H9 (cell line): ENCODE measurements at regions not wholly inside any gene's neighbourhood (a gene's known extent, or its start where the extent isn't known, plus 50 kb on each side); places are given as distances from the start of the nearest gene placed in this dataset.

ENCODE experiments used
- DNase-seq: peaks from one replicate; pipeline ENCODE4 v3.0.0-alpha.2; 2017
- H2AFZ ChIP-seq: one replicate; pipeline ENCODE4 v1.6.1; 2013; ENCODE audit warnings: mild to moderate bottlenecking, low read length, control low read depth, moderate library complexity
- H2AK5ac ChIP-seq: 2 replicates; pipeline ENCODE4 v1.6.1; 2013; ENCODE audit warnings: low read length, control low read depth, mixed read lengths; ENCODE audit not compliant: insufficient read length
- H2BK120ac ChIP-seq: one replicate; pipeline ENCODE4 v1.6.1; 2013; ENCODE audit warnings: low read depth, mild to moderate bottlenecking, low read length, control low read depth, inconsistent platforms; ENCODE audit not compliant: poor library complexity, severe bottlenecking
- H2BK12ac ChIP-seq: 2 replicates; pipeline ENCODE4 v1.6.1; 2013; ENCODE audit warnings: low read length, control low read depth, mixed read lengths, low read depth; ENCODE audit not compliant: insufficient read length
- H2BK15ac ChIP-seq: 2 replicates; pipeline ENCODE4 v1.6.1; 2013; ENCODE audit warnings: low read depth, low read length, control low read depth
- H2BK20ac ChIP-seq: one replicate; pipeline ENCODE4 v1.6.1; 2013; ENCODE audit warnings: low read depth, mild to moderate bottlenecking, low read length, control low read depth, inconsistent platforms; ENCODE audit not compliant: poor library complexity, severe bottlenecking
- H2BK5ac ChIP-seq: 2 replicates; pipeline ENCODE4 v1.6.1; 2013; ENCODE audit warnings: low read length, control low read depth, mixed read lengths; ENCODE audit not compliant: insufficient read length
- H3K14ac ChIP-seq: 2 replicates; pipeline ENCODE4 v1.6.1; 2013; ENCODE audit warnings: low read length, control low read depth; ENCODE audit not compliant: insufficient read depth
- H3K18ac ChIP-seq: 2 replicates; pipeline ENCODE4 v1.6.1; 2013; ENCODE audit warnings: low read depth, mild to moderate bottlenecking, mixed read lengths, low read length, control low read depth; ENCODE audit not compliant: insufficient read length
- H3K23ac ChIP-seq: 2 replicates; pipeline ENCODE4 v1.6.1; 2013; ENCODE audit warnings: low read length, control low read depth, mixed read lengths, low read depth; ENCODE audit not compliant: insufficient read length
- H3K23me2 ChIP-seq: 2 replicates; pipeline ENCODE4 v1.6.1; 2013; ENCODE audit warnings: low read depth, mild to moderate bottlenecking, mixed read lengths, low read length, control low read depth; ENCODE audit not compliant: insufficient read length, poor library complexity, severe bottlenecking
- H3K27ac ChIP-seq: 2 replicates; pipeline ENCODE4 v1.5.1; 2013; ENCODE audit warnings: low read length, control low read depth, mixed read lengths, low read depth; ENCODE audit not compliant: insufficient read length
- H3K27me3 ChIP-seq: 2 replicates; pipeline ENCODE4 v1.6.1; 2013; ENCODE audit warnings: low read length, control low read depth, inconsistent platforms; ENCODE audit not compliant: insufficient read depth
- H3K4ac ChIP-seq: 2 replicates; pipeline ENCODE4 v1.6.1; 2013; ENCODE audit warnings: low read depth, mild to moderate bottlenecking, control low read depth, inconsistent platforms, low read length, moderate library complexity
- H3K4me1 ChIP-seq: 2 replicates; pipeline ENCODE4 v1.6.1; 2013; ENCODE audit warnings: low read length, control low read depth, inconsistent platforms; ENCODE audit not compliant: insufficient read depth
- H3K4me2 ChIP-seq: 2 replicates; pipeline ENCODE4 v1.6.1; 2013; ENCODE audit warnings: low read length, control low read depth, mixed read lengths; ENCODE audit not compliant: insufficient read length, insufficient read depth
- H3K56ac ChIP-seq: 2 replicates; pipeline ENCODE4 v1.6.1; 2013; ENCODE audit warnings: low read depth, mild to moderate bottlenecking, mixed read lengths, low read length, control low read depth; ENCODE audit not compliant: insufficient read length
- H3K79me1 ChIP-seq: 2 replicates; pipeline ENCODE4 v1.6.1; 2013; ENCODE audit warnings: low read depth, mild to moderate bottlenecking, moderate library complexity, low read length, control low read depth, inconsistent platforms; ENCODE audit not compliant: insufficient read depth, poor library complexity, severe bottlenecking
- H3K79me2 ChIP-seq: 2 replicates; pipeline ENCODE4 v1.6.1; 2013; ENCODE audit warnings: low read length, control low read depth, inconsistent platforms; ENCODE audit not compliant: insufficient read depth
- H3K9ac ChIP-seq: 2 replicates; pipeline ENCODE4 v1.6.1; 2013; ENCODE audit warnings: low read length, control low read depth, mixed read lengths; ENCODE audit not compliant: insufficient read length; ENCODE audit errors: extremely low read depth
- H3K9me3 ChIP-seq: one replicate; pipeline ENCODE4 v1.6.1; 2013; ENCODE audit warnings: low read depth, low read length, inconsistent platforms; ENCODE audit not compliant: control insufficient read depth
- H3T11ph ChIP-seq: one replicate; pipeline ENCODE4 v1.6.1; 2013; ENCODE audit warnings: mild to moderate bottlenecking, low read length, control low read depth, inconsistent platforms
- H4K20me1 ChIP-seq: one replicate; pipeline ENCODE4 v1.6.1; 2013; ENCODE audit not compliant: control insufficient read depth, insufficient read length, insufficient read depth
- H4K5ac ChIP-seq: 2 replicates; pipeline ENCODE4 v1.6.1; 2013; ENCODE audit warnings: low read depth, mild to moderate bottlenecking, mixed read lengths, low read length, control low read depth; ENCODE audit not compliant: insufficient read length
- H4K8ac ChIP-seq: replicated peaks from 2 replicates; pipeline ENCODE4 v1.6.1; 2013; ENCODE audit warnings: low read length, control low read depth, mixed read lengths, low read depth; ENCODE audit not compliant: insufficient read length
- H4K91ac ChIP-seq: 2 replicates; pipeline ENCODE4 v1.6.1; 2013; ENCODE audit warnings: low read depth, mild to moderate bottlenecking, moderate library complexity, mixed read lengths, low read length, control low read depth; ENCODE audit not compliant: insufficient read length
- H3K27ac Mint-ChIP-seq, 3 experiments: 2 replicates in 2 of 3; 3 replicates in 1 of 3; pipeline ENCODE4 v1.8.0; 2020 to 2021; ENCODE audit warnings: mixed read lengths in 3 of 3, mild to moderate bottlenecking in 1 of 3, moderate library complexity in 1 of 3
- H3K27me3 Mint-ChIP-seq: 2 replicates; pipeline ENCODE4 v1.8.0; 2021; ENCODE audit warnings: low read depth, mild to moderate bottlenecking, moderate library complexity, mixed read lengths
- H3K36me3 Mint-ChIP-seq, 3 experiments: 2 replicates in 2 of 3; 3 replicates in 1 of 3; pipeline ENCODE4 v1.8.0; 2020 to 2021; ENCODE audit warnings: low read depth in 3 of 3, mixed read lengths in 3 of 3; ENCODE audit not compliant: insufficient read depth in 1 of 3
- H3K4me1 Mint-ChIP-seq, 2 experiments: 2 replicates each; pipeline ENCODE4 v1.8.0; 2020; ENCODE audit warnings: mixed read lengths in 2 of 2
- H3K4me3 Mint-ChIP-seq, 2 experiments: 2 replicates in 1 of 2; 3 replicates in 1 of 2; pipeline ENCODE4 v1.8.0; 2020 to 2021; ENCODE audit warnings: mild to moderate bottlenecking in 2 of 2, mixed read lengths in 2 of 2, moderate library complexity in 1 of 2
- H3K9me3 Mint-ChIP-seq, 2 experiments: 2 replicates in 1 of 2; 3 replicates in 1 of 2; pipeline ENCODE4 v1.8.0; 2020; ENCODE audit warnings: mild to moderate bottlenecking in 2 of 2, mixed read lengths in 2 of 2, moderate library complexity in 1 of 2
- WGBS: extraction: QIAGEN DNeasy Blood & Tissue Kit; methylation state at CpG from one replicate; pipeline ENCODE4 v1.1.7; 2013; ENCODE audit warnings: missing lambda C conversion rate, low lambda C conversion rate, mixed read lengths; ENCODE audit not compliant: insufficient read length; ENCODE audit errors: extremely low coverage; 5-methylcytosine and 5-hydroxymethylcytosine counted together
- TF ChIP-seq, protein P1 (sequence below): fragments of 200-600 bp; sonication (generic); conservative IDR thresholded peaks from 3 replicates; pipeline ENCODE4 v1.8.0; 2021; ENCODE audit warnings: antibody characterized with exemption, mild to moderate bottlenecking

- Histone ChIP-seq H4K91ac (no peak overlapping the region), H3K23ac (no peak overlapping the region), H2AFZ (no peak overlapping the region), H3K27me3 (no peaks in the 10 kb centered on the region), H3K9ac (no peak overlapping the region), H2BK5ac (no peak overlapping the region), H4K5ac (no peak overlapping the region), H2BK15ac (no peak overlapping the region), H3K18ac (no peak overlapping the region), H3T11ph (no peak overlapping the region), H3K79me1 (no peaks in the 10 kb centered on the region), H4K20me1 (no peaks in the 10 kb centered on the region), H3K79me2 (no peaks in the 10 kb centered on the region), H3K9me3 (no peaks in the 10 kb centered on the region), H2BK20ac (no peak overlapping the region), H3K56ac (no peak overlapping the region), H3K4me1 (no peaks in the 10 kb centered on the region), H3K27ac (no peak overlapping the region), H4K8ac (no peak overlapping the region), H3K4me2 (no peak overlapping the region), H3K14ac (no peak overlapping the region), H2AK5ac (no peak overlapping the region), H2BK120ac (no peak overlapping the region), H3K23me2 (no peaks in the 10 kb centered on the region), H3K4ac (no peak overlapping the region), H2BK12ac (no peak overlapping the region)
- Mint-ChIP-seq H3K4me3 (no peak overlapping the region), H3K27me3 (no peaks in the 10 kb centered on the region), H3K4me1 (no peaks in the 10 kb centered on the region), H3K9me3 (no peaks in the 10 kb centered on the region; a peak in 1 of 5 replicates), H3K27ac (no peak overlapping the region), H3K36me3 (no peaks in the 10 kb centered on the region)
- TF ChIP-seq, protein P1, sequence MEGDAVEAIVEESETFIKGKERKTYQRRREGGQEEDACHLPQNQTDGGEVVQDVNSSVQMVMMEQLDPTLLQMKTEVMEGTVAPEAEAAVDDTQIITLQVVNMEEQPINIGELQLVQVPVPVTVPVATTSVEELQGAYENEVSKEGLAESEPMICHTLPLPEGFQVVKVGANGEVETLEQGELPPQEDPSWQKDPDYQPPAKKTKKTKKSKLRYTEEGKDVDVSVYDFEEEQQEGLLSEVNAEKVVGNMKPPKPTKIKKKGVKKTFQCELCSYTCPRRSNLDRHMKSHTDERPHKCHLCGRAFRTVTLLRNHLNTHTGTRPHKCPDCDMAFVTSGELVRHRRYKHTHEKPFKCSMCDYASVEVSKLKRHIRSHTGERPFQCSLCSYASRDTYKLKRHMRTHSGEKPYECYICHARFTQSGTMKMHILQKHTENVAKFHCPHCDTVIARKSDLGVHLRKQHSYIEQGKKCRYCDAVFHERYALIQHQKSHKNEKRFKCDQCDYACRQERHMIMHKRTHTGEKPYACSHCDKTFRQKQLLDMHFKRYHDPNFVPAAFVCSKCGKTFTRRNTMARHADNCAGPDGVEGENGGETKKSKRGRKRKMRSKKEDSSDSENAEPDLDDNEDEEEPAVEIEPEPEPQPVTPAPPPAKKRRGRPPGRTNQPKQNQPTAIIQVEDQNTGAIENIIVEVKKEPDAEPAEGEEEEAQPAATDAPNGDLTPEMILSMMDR, result no peak
- no peak for DNase-seq
- no CpG with 5 or more reads among the region's 3 CpGs for WGBS
Measured at GRCh38 chr10:61549861-61550260, 96.7 kb upstream of the TMEM26 start.
